ENCODE measurements at regions not wholly inside any gene's neighbourhood (a gene's known extent, or its start where the extent isn't known, plus 50 kb on each side); places are given as distances from the start of the nearest gene placed in this dataset.
A peak's percentile ranks its signal among the peaks of the same experiment; 100 is the strongest.
"Not testable (repeated sequence)": the region's sequence is repeated elsewhere in the genome, so short reads cannot be mapped to it uniquely, and the experiment has no call there.

GRCh38 chr2:164028814-164029534, 293.2 kb upstream of the FIGN start:
- DNase-seq (ENCODE audit: low spot score), result no peak

- no peak for DNase-seq (ENCODE audit: low spot score)
Measured at GRCh38 chr2:164024396-164024795, 288.6 kb upstream of the FIGN start.

- no peak for DNase-seq (ENCODE audit: low spot score)
Measured at GRCh38 chr2:164023896-164024295, 288.1 kb upstream of the FIGN start.

- DNase-seq (ENCODE audit: low spot score), result peak; percentile 50
Measured at GRCh38 chr2:164015328-164016123, 279.7 kb upstream of the FIGN start.

GRCh38 chr2:164014791-164015190, 279.0 kb upstream of the FIGN start:
- no peak for DNase-seq (ENCODE audit: low spot score)

GRCh38 chr2:164014068-164014731, 278.4 kb upstream of the FIGN start:
- DNase-seq (ENCODE audit: low spot score), result no peak

GRCh38 chr2:164012581-164012980, 276.8 kb upstream of the FIGN start:
- no peak for DNase-seq (ENCODE audit: low spot score)

GRCh38 chr2:164009756-164010337, 274.0 kb upstream of the FIGN start:
- DNase-seq (ENCODE audit: low spot score), result no peak

- no peak for DNase-seq (ENCODE audit: low spot score)
Measured at GRCh38 chr2:164008752-164009151, 272.9 kb upstream of the FIGN start.

GRCh38 chr2:164006704-164007103, 270.9 kb upstream of the FIGN start:
- DNase-seq (ENCODE audit: low spot score), result no peak

GRCh38 chr2:164000176-164000575, 264.4 kb upstream of the FIGN start:
- no peak for DNase-seq (ENCODE audit: low spot score)

GRCh38 chr2:163997466-163997865, 261.7 kb upstream of the FIGN start:
- DNase-seq (ENCODE audit: low spot score), result no peak

GRCh38 chr2:163990541-163990940, 254.7 kb upstream of the FIGN start:
- no peak for DNase-seq (ENCODE audit: low spot score)

- DNase-seq (ENCODE audit: low spot score), result no peak
Measured at GRCh38 chr2:163990101-163990500, 254.3 kb upstream of the FIGN start.

GRCh38 chr2:163987175-163987940, 251.6 kb upstream of the FIGN start:
- no peak for DNase-seq (ENCODE audit: low spot score)

GRCh38 chr2:163984986-163985385, 249.2 kb upstream of the FIGN start:
- no peak for DNase-seq (ENCODE audit: low spot score)

- no peak for DNase-seq (ENCODE audit: low spot score)
Measured at GRCh38 chr2:163983911-163984310, 248.1 kb upstream of the FIGN start.

- no peak for DNase-seq (ENCODE audit: low spot score)
Measured at GRCh38 chr2:163982938-163983337, 247.1 kb upstream of the FIGN start.

GRCh38 chr2:163974766-163975165, 239.0 kb upstream of the FIGN start:
- DNase-seq (ENCODE audit: low spot score), result no peak

- DNase-seq (ENCODE audit: low spot score), result no peak
Measured at GRCh38 chr2:163970058-163970813, 234.4 kb upstream of the FIGN start.

GRCh38 chr2:163964278-163964677, 228.5 kb upstream of the FIGN start:
- DNase-seq (ENCODE audit: low spot score), result not testable (repeated sequence)

Data from mucosa of gallbladder (tissue), 1 donor.